Kidney epithelial cell (primary cell): ENCODE measurements at regions not wholly inside any gene's neighbourhood (a gene's known extent, or its start where the extent isn't known, plus 50 kb on each side); places are given as distances from the start of the nearest gene placed in this dataset.

Experiments used
- DNase-seq: peaks from one replicate; pipeline ENCODE4 v3.0.0-alpha.2; 2010; ENCODE audit warnings: low read depth
- H3K27me3 ChIP-seq: 2 replicates; pipeline ENCODE4 v1.6.0; 2011; ENCODE audit warnings: low read length; ENCODE audit not compliant: control insufficient read depth, insufficient read depth
- H3K36me3 ChIP-seq: 2 replicates; pipeline ENCODE4 v1.5.1; 2011; ENCODE audit warnings: low read length; ENCODE audit not compliant: control insufficient read depth, insufficient read depth
- H3K4me3 ChIP-seq: 2 replicates; pipeline ENCODE4 v1.5.1; 2011; ENCODE audit warnings: low read depth, mild to moderate bottlenecking, control low read depth, low read length
- CTCF ChIP-seq: IDR thresholded peaks from 2 replicates; pipeline ENCODE4 v1.5.1; 2011; ENCODE audit warnings: mild to moderate bottlenecking, moderate library complexity, low read length, control low read depth, inconsistent platforms; ENCODE audit not compliant: insufficient read depth, poor library complexity, severe bottlenecking

- no peak for DNase-seq
Measured at GRCh38 chr11:32161293-32161692, 70.4 kb downstream of the RCN1 start.

GRCh38 chr11:32162351-32162750 lies 71.5 kb downstream of the RCN1 start:
- Histone ChIP-seq H3K27me3 (no peaks in the 10 kb centered on the region), H3K4me3 (no peak overlapping the region), H3K36me3 (no peaks in the 10 kb centered on the region)
- no peak for TF ChIP-seq CTCF
- DNase-seq: no peak

More at GRCh38 chr11:32161293-32161692, 70.4 kb downstream of the RCN1 start:
- Histone ChIP-seq H3K36me3 (no peaks in the 10 kb centered on the region), H3K4me3 (no peak overlapping the region), H3K27me3 (no peaks in the 10 kb centered on the region)
- no peak for TF ChIP-seq CTCF

GRCh38 chr11:32162906-32163305 lies 72.0 kb downstream of the RCN1 start:
- H3K4me3 ChIP-seq: no peak overlapping the region
- no peak for TF ChIP-seq CTCF
- no peak for DNase-seq
- H3K36me3 ChIP-seq: no peaks in the 10 kb centered on the region
- no peaks in the 10 kb centered on the region for H3K27me3 ChIP-seq

GRCh38 chr11:32163557-32163956 lies 72.7 kb downstream of the RCN1 start:
- no peaks in the 10 kb centered on the region for H3K36me3 ChIP-seq
- H3K27me3 ChIP-seq: no peaks in the 10 kb centered on the region
- no peak overlapping the region for H3K4me3 ChIP-seq
- DNase-seq: no peak
- no peak for TF ChIP-seq CTCF

GRCh38 chr11:32164836-32165235 lies 74.0 kb downstream of the RCN1 start:
- no peak for DNase-seq
- no peaks in the 10 kb centered on the region for H3K27me3 ChIP-seq
- no peak overlapping the region for H3K4me3 ChIP-seq
- H3K36me3 ChIP-seq: no peaks in the 10 kb centered on the region
- TF ChIP-seq CTCF: no peak

- Histone ChIP-seq H3K27me3 (no peaks in the 10 kb centered on the region), H3K36me3 (no peaks in the 10 kb centered on the region), H3K4me3 (no peak overlapping the region)
- DNase-seq: no peak
- no peak for TF ChIP-seq CTCF
Measured at GRCh38 chr11:32168924-32169323, 78.0 kb downstream of the RCN1 start.
